ENCODE measurements at regions not wholly inside any gene's neighbourhood (a gene's known extent, or its start where the extent isn't known, plus 50 kb on each side); places are given as distances from the start of the nearest gene placed in this dataset.

DNA sequence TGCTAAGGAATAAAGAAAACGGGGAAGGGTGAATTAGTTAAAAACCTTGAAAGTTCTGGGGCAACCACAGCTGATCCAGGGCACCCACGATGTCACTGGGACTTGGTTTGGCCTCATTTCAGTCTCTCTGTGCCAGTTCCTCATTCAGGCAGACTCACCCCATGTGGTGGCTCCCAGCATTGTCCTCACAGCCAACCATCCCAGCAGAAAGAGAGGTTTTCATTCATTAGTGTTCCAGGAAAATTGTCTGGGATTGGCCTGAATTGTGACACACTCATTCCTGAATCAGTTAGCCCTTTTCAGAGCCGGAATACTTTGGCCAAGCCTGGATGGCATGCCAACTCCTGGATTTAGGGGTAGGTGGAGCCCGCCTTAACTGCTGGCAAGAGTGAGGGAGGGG is 367.7 kb downstream of the PRDM2 start:
- no peaks in the 10 kb centered on the region for H3K9me3 Mint-ChIP-seq
- H3K36me3 Mint-ChIP-seq: no peaks in the 10 kb centered on the region
- no peaks in the 10 kb centered on the region for H3K4me1 Mint-ChIP-seq
- H3K27me3 Mint-ChIP-seq: peaks cover 9% of the 10 kb centered on the region
- no peak overlapping the region for H3K27ac Mint-ChIP-seq
- no peak for DNase-seq
- no peak overlapping the region for H3K4me3 Mint-ChIP-seq

DNA sequence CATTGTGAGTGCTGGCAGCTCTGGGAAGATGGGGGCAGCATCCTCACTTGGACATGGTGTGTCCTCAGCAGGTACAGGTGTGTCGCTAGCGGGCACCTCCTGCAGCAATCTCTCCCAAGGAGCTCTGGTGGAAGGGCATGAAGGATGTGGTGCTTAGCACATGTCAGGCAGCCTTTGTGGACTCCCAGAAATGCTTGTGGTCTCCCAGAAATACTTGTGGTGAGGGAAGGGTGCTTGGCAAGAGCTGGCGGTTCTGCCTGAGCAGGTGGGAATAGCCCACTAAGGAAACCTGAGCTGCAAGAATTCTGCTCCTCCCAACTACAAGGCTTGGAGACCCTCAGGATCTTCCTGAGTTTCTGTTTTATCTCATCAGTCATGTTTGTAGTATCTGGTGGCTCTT is 371.6 kb downstream of the PRDM2 start:
- no peak for DNase-seq
- Mint-ChIP-seq H3K27me3 (peaks cover 7% of the 10 kb centered on the region), H3K9me3 (no peaks in the 10 kb centered on the region), H3K4me3 (no peak overlapping the region), H3K27ac (no peak overlapping the region), H3K4me1 (no peaks in the 10 kb centered on the region), H3K36me3 (no peaks in the 10 kb centered on the region)

DNA sequence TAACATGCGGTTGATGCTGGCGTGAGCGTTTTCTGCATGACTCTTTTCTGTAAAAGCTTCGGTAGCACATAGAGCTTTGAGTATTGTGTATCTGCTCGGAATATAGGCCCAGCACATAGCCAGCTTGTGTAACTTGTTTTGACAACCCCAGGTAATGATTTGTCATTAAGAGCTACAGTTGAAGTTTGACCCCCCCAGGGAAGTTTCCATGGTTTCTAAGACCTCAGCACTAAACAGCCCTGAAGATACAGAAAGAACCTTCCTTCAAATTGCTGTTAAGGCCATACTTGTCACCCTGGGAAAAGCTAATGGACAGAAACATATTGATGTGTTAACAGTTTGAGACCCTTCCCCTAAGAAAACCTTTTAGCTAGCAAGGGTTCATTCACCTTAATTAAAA is 380.7 kb downstream of the PRDM2 start:
- Mint-ChIP-seq H3K27me3 (peaks cover 2% of the 10 kb centered on the region), H3K4me3 (no peak overlapping the region), H3K36me3 (no peaks in the 10 kb centered on the region), H3K9me3 (no peaks in the 10 kb centered on the region), H3K27ac (no peak overlapping the region), H3K4me1 (no peaks in the 10 kb centered on the region)
- no peak for DNase-seq

DNA sequence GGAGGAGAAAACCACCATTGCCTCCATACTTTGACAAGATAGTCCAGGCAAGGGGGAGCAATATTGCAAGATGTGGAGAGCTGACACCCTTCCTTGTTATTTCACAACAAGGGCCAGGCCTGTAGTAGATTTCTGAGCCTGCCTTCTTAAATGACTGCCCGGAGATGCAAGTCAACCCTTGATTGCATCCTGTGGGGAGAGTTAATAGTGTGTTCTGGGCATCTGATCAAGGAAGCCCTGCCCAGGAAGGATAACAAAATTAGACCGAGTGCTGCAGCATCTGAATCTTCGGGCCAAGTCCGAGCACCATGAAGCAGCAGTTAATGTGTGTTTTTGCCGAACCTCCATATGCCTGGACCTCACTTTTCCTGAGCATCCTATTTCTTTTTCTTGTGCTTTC is 382.3 kb downstream of the PRDM2 start:
- Mint-ChIP-seq H3K27ac (no peak overlapping the region), H3K36me3 (no peaks in the 10 kb centered on the region), H3K27me3 (no peaks in the 10 kb centered on the region), H3K4me1 (no peaks in the 10 kb centered on the region), H3K9me3 (no peaks in the 10 kb centered on the region), H3K4me3 (no peak overlapping the region)
- DNase-seq: no peak

DNA sequence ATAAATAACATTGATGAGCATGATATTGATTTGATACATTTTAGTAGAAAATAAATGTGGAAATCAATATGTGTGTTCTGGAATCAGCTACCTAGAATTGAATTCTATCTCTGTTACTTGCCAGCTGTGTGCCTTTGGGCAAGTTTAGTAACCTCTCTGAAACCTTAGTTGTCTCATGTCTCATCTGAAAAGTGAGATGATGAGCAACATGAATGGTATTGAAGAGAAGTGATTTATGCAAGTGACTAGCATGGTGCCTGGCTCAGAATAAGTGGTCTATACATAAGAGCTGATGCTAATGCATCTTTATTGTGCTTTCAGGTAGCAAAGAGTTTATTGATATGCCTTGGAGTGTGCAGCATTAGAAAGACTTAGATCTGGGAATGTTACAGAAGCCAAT is 383.3 kb downstream of the PRDM2 start:
- H3K36me3 Mint-ChIP-seq: no peaks in the 10 kb centered on the region
- no peaks in the 10 kb centered on the region for H3K4me1 Mint-ChIP-seq
- no peak overlapping the region for H3K27ac Mint-ChIP-seq
- no peak overlapping the region for H3K4me3 Mint-ChIP-seq
- no peaks in the 10 kb centered on the region for H3K27me3 Mint-ChIP-seq
- no peaks in the 10 kb centered on the region for H3K9me3 Mint-ChIP-seq
- no peak for DNase-seq

DNA sequence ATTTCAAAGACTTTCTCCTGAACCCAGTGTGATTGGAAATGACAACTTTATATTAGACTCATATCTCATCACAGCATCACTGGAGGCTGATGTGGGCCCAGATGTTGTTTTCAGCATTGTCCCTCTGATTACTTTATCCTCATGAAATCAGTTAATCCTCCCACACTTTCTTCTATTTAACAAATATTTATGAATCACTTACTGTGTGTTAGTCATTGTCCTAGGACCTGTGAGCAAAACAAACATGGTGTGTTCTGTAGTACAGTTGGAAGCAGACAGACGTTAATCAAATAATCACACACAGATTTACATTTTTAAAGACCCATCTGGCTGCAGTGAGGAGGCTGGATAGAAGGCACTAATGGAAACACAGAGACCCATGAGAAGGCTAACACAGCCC is 383.7 kb downstream of the PRDM2 start:
- no peak for DNase-seq
- no peaks in the 10 kb centered on the region for H3K4me1 Mint-ChIP-seq
- H3K4me3 Mint-ChIP-seq: no peak overlapping the region
- no peaks in the 10 kb centered on the region for H3K36me3 Mint-ChIP-seq
- H3K27me3 Mint-ChIP-seq: no peaks in the 10 kb centered on the region
- H3K9me3 Mint-ChIP-seq: no peaks in the 10 kb centered on the region
- no peak overlapping the region for H3K27ac Mint-ChIP-seq

DNA sequence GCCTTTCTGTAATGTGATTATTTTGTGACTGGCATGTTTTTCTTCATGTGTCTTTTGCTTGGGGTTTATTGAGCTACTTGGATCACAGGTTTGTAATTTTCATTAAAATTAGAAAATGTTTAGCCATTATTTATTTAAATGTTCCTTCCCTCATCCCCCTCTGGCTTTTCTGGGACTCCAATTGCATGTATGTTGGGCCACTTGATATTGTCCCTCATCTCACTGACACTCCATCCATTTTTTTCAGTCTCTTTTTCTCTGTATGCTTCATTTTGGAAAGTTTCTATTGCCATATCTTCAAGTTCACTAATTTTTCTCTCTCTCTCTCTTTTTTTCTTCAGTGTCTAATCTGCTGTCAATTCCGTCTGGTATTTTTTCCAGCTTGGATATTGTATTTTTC is 390.1 kb downstream of the PRDM2 start:
- no peak overlapping the region for H3K27ac Mint-ChIP-seq
- peaks cover 25% of the 10 kb centered on the region for H3K27me3 Mint-ChIP-seq
- DNase-seq: no peak
- H3K36me3 Mint-ChIP-seq: no peaks in the 10 kb centered on the region
- no peaks in the 10 kb centered on the region for H3K4me1 Mint-ChIP-seq
- H3K4me3 Mint-ChIP-seq: no peak overlapping the region
- H3K9me3 Mint-ChIP-seq: peaks cover 7% of the 10 kb centered on the region

DNA sequence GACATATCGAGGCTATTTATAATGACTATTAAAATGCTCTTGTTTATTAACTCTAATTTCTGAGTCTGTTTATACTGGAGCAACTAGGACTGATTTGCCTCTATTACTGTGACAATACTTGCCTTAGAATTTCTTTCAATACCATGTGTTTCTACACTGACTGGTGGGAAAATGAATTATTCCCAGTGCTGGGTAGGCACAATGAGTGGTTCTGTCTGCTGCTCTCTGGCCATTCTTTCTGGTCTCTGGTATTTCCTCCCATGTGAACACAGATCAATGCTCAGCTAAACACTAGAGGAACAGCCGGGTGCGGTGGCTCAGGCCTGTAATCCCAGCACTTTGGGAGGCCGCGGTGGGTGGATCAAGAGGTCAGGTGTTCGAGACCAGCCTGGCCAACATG is 390.5 kb downstream of the PRDM2 start:
- no peak overlapping the region for H3K4me3 Mint-ChIP-seq
- H3K9me3 Mint-ChIP-seq: peaks cover 7% of the 10 kb centered on the region
- no peak for DNase-seq
- H3K27ac Mint-ChIP-seq: no peak overlapping the region
- H3K27me3 Mint-ChIP-seq: peaks cover 25% of the 10 kb centered on the region
- H3K4me1 Mint-ChIP-seq: no peaks in the 10 kb centered on the region
- H3K36me3 Mint-ChIP-seq: no peaks in the 10 kb centered on the region

DNA sequence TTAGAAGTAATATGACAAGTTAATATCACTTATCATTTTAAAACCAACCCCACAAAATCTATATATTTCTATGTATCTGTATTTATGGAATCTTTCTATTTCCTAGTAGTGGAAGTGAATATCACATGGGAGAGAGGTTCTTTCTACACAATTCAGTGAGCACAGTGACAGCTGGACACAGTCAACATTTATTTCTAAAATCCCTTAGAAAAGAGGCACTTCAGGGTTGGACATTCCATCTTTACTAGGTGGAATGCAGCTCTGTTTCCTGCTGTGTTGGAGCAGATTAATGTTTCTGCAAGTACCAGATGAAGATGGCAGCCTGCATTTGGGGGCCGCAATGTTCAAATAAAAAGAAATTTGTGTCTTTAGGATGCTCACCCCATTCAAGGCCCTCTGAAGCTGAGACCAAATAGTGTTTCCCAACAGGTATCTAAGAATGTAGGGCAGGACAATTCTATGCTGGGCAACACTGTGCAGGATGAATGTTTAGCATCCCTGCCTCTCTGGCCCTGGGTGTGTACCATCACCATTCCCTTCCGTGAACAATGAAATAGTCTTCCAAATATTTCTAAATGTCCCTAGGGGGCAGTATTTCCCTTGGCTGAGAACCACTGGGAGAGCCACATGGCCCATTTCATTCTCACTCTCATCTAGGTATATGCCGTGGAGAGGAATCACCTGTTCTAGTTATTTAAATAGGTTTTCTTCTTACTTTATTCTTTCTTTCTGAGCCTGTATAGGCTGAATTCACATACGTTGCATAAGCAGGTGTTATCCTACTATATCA is 394.8 kb downstream of the PRDM2 start:
- H3K36me3 Mint-ChIP-seq: no peaks in the 10 kb centered on the region
- H3K9me3 Mint-ChIP-seq: peaks cover 7% of the 10 kb centered on the region
- H3K4me3 Mint-ChIP-seq: no peak overlapping the region
- H3K4me1 Mint-ChIP-seq: no peaks in the 10 kb centered on the region
- H3K27me3 Mint-ChIP-seq: peaks cover 25% of the 10 kb centered on the region
- H3K27ac Mint-ChIP-seq: no peak overlapping the region
- DNase-seq: no peak

DNA sequence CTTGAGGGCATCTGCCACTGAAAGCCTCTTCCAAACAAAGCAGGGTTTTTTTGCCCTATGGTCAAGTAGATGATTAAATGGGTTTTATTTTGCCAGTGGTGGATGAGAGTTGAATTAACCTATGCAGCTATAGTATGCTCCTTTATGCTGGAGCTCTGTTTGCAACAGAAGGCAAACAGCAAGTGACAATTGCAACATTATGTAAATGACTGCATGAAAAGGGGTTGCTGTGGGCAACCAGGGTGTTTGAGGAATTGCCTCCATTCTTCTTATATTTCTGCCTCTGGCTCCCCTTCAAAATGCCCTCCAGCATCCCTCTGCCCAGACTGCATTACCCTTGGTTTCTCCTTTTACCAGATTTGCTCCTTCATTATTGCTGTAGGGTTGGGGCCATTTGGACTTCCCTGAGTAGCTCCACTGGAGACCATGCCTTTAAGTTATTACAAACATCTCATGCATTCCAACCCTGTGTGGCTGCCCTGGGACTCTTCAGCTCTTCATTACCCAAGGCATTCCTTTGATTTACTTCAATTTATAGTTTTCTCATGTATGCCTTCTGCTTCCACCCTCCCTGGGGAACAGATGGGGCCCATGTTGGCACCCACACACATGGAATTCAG is 398.4 kb downstream of the PRDM2 start:
- Mint-ChIP-seq H3K36me3 (no peaks in the 10 kb centered on the region), H3K4me1 (no peaks in the 10 kb centered on the region), H3K9me3 (no peaks in the 10 kb centered on the region), H3K4me3 (no peak overlapping the region), H3K27ac (no peak overlapping the region), H3K27me3 (peaks cover 11% of the 10 kb centered on the region)
- no peak for DNase-seq

DNA sequence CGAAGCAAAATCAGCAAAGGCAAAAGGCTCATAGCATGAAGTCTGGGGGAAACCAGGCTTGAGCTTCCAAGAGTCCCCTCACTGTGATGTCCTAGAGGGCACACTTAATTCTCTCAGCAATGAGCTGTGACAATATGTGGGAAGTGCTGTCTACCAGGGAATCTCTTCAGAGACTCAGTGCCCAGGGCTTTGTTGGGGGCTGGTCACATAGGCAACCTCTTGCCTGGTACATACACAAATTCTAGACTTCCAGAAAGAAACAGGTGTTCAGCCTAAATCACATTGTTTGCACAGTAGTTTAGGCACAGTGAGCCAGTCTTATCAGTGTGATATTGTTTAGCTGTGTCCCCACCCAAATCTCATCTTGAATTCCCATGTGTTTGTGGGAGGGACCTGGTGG is 400.5 kb downstream of the PRDM2 start:
- Mint-ChIP-seq H3K36me3 (no peaks in the 10 kb centered on the region), H3K4me3 (no peak overlapping the region), H3K4me1 (no peaks in the 10 kb centered on the region), H3K27me3 (peaks cover 10% of the 10 kb centered on the region), H3K27ac (no peak overlapping the region), H3K9me3 (no peaks in the 10 kb centered on the region)
- DNase-seq: no peak

DNA sequence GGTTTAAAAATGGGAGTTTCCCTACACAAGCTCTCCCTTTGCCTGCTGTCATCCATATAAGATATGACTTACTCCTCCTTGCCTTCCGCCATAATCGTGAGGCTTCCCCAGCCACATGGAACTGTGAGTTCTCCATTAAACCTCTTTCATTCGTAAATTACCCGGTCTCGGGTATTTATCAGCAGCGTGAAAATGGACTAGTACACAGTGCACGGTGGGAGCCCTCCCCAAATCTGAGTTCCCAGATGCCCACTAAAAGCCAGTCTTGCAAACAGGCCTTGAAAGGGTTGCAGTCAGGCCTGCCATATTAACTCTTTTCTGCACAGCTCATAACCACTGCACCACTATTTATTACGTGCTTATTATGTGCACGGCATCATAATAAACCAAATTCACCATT is 400.9 kb downstream of the PRDM2 start:
- H3K4me1 Mint-ChIP-seq: no peaks in the 10 kb centered on the region

DNA sequence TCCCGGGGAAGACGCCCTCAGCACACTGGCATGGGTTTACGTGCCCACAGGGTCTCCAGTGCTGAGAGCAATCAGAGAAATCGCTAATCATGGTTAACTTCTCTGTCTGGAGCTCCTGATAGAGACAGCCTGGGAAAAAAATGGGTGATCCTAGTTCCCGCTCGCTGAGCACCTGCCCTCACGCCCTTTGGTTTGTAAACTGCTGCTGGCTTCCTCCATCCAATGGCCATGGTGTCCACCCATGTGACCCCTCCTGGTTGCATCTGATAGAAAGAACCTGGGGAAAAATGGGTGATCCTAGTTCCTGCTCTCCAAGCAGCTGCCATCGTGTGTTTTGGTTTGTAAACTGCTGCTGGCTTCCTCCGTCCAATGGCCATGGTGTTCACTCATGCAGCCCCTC is 402.2 kb downstream of the PRDM2 start:
- Mint-ChIP-seq H3K27ac (no peak overlapping the region), H3K36me3 (no peaks in the 10 kb centered on the region), H3K27me3 (peaks cover 12% of the 10 kb centered on the region), H3K4me1 (no peaks in the 10 kb centered on the region), H3K4me3 (no peak overlapping the region), H3K9me3 (no peaks in the 10 kb centered on the region)
- DNase-seq: no peak

More for the DNA sequence above, 400.9 kb downstream of the PRDM2 start:
- H3K9me3 Mint-ChIP-seq: no peaks in the 10 kb centered on the region
- no peaks in the 10 kb centered on the region for H3K36me3 Mint-ChIP-seq
- H3K4me3 Mint-ChIP-seq: no peak overlapping the region
- DNase-seq: no peak
- H3K27ac Mint-ChIP-seq: no peak overlapping the region
- H3K27me3 Mint-ChIP-seq: peaks cover 10% of the 10 kb centered on the region

DNA sequence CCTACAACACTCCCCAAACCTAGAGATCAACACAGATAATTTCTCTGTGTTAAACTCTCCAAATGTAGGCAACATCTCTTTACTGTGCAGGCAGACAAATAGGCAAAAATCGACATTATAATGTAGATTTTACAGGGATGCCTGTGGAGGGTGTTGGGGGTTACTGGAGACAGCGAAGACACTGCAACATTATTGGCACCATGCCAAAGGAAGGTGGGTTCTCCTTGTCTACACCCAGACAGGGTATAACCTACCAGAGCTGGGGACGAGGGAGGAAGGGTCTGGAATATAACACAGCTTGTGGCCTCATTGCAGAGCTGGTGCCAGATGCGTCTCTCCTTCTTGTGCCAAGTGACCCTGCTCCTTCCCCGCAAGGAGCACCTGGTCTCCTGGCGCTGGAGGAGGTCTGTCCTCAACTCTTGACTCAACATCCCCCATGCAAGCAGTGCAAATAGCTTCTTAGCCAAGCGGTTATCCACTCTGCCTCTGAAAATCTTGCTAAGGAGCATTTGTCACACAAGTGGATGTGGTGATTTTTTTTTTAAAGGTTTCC is 404.0 kb downstream of the PRDM2 start:
- Mint-ChIP-seq H3K27ac (no peak overlapping the region), H3K9me3 (no peaks in the 10 kb centered on the region), H3K4me3 (no peak overlapping the region), H3K36me3 (no peaks in the 10 kb centered on the region), H3K4me1 (no peaks in the 10 kb centered on the region), H3K27me3 (peaks cover 19% of the 10 kb centered on the region)
- no peak for DNase-seq

DNA sequence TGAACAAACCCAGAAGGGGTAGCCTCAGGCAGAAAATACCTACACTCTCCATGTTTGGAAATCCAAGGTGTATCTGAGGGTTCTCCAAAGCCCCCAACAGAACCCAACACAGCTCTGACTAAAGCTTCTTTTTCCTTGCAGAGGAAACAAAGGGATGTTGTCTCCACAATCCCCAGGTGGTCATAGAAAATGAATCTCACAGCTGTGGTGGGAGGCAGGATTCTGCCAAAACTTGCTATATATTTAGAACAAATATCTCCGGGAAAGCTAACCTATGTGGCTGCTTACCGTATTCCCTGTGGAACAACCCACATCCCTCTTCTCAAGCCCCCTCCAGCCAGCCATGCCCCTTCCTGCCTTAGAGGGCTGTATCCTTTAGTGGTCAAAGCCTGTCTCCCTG is 406.1 kb downstream of the PRDM2 start:
- no peaks in the 10 kb centered on the region for H3K9me3 Mint-ChIP-seq
- no peak overlapping the region for H3K4me3 Mint-ChIP-seq
- no peaks in the 10 kb centered on the region for H3K4me1 Mint-ChIP-seq
- no peak overlapping the region for H3K27ac Mint-ChIP-seq
- H3K36me3 Mint-ChIP-seq: no peaks in the 10 kb centered on the region
- H3K27me3 Mint-ChIP-seq: peaks cover 19% of the 10 kb centered on the region
- no peak for DNase-seq

All from activated naive CD8-positive, alpha-beta T cell treated with anti-CD3 and anti-CD28 coated beads for 36 hours (primary cell).